Keratinocyte (primary cell): ENCODE measurements at regions not wholly inside any gene's neighbourhood (a gene's known extent, or its start where the extent isn't known, plus 50 kb on each side); places are given as distances from the start of the nearest gene placed in this dataset.

Source experiments
- DNase-seq: peaks from one replicate; pipeline ENCODE4 v3.0.0-alpha.2; 2011; ENCODE audit warnings: low read depth, missing footprints, low spot score
- FAIRE-seq: peaks from 2 replicates; lab custom pipeline; 2011; peaks lifted over from hg19 to GRCh38; lab: Jason Lieb, UNC
- H2AFZ ChIP-seq: 2 replicates; pipeline ENCODE4 v1.6.0; 2012; ENCODE audit warnings: low read length, control low read depth, inconsistent platforms; ENCODE audit not compliant: control insufficient read depth
- H3K27ac ChIP-seq: 2 replicates; pipeline ENCODE4 v1.5.1; 2011; ENCODE audit warnings: low read length; ENCODE audit not compliant: control insufficient read depth, insufficient read depth
- H3K27me3 ChIP-seq: 3 replicates; pipeline ENCODE4 v1.6.0; 2011; ENCODE audit warnings: low read length; ENCODE audit not compliant: control insufficient read depth, insufficient read depth; ENCODE audit errors: extremely low read depth
- H3K36me3 ChIP-seq, 2 experiments: 2 replicates in 1 of 2; 3 replicates in 1 of 2; pipeline ENCODE4 v1.5.1; 2011; ENCODE audit warnings: low read length in 2 of 2, mild to moderate bottlenecking in 1 of 2; ENCODE audit not compliant: control insufficient read depth in 2 of 2, insufficient read depth in 2 of 2; ENCODE audit errors: extremely low read depth in 1 of 2
- H3K4me1 ChIP-seq: 3 replicates; pipeline ENCODE4 v1.5.1; 2011; ENCODE audit warnings: low read length; ENCODE audit not compliant: control insufficient read depth, insufficient read depth; ENCODE audit errors: extremely low read depth
- H3K4me2 ChIP-seq: 3 replicates; pipeline ENCODE4 v1.6.0; 2011; ENCODE audit warnings: low read depth, low read length; ENCODE audit not compliant: control insufficient read depth, insufficient read depth; ENCODE audit errors: extremely low read depth
- H3K4me3 ChIP-seq, 3 experiments: fragments of 200-600 bp in 1 of 3; sonication (generic) in 1 of 3; 2 replicates in 2 of 3; 3 replicates in 1 of 3; pipeline ENCODE4 v1.5.1; 2011 to 2016; ENCODE audit warnings: low read length in 3 of 3, mild to moderate bottlenecking in 3 of 3, control low read depth in 2 of 3, inconsistent platforms in 1 of 3, low read depth in 1 of 3, mixed read lengths in 1 of 3, mixed run types in 1 of 3, moderate library complexity in 1 of 3; ENCODE audit not compliant: control insufficient read depth in 2 of 3, insufficient read depth in 2 of 3; ENCODE audit errors: extremely low read depth in 1 of 3
- H3K79me2 ChIP-seq: 2 replicates; pipeline ENCODE4 v1.6.0; 2012; ENCODE audit warnings: low read length; ENCODE audit not compliant: control insufficient read depth, insufficient read depth
- H3K9ac ChIP-seq: 3 replicates; pipeline ENCODE4 v1.6.0; 2011; ENCODE audit warnings: low read length; ENCODE audit not compliant: control insufficient read depth, insufficient read depth; ENCODE audit errors: extremely low read depth
- H3K9me1 ChIP-seq: 3 replicates; pipeline ENCODE4 v1.6.0; 2011; ENCODE audit warnings: low read length; ENCODE audit not compliant: control insufficient read depth, insufficient read depth; ENCODE audit errors: extremely low read depth
- H3K9me3 ChIP-seq: 2 replicates; pipeline ENCODE4 v1.5.1; 2012; ENCODE audit warnings: low read depth, low read length; ENCODE audit not compliant: control insufficient read depth
- H4K20me1 ChIP-seq: 3 replicates; pipeline ENCODE4 v1.6.0; 2011; ENCODE audit warnings: low read length; ENCODE audit not compliant: control insufficient read depth, insufficient read depth; ENCODE audit errors: extremely low read depth
- EZH2 ChIP-seq: IDR thresholded peaks from one replicate; pipeline ENCODE4 v1.6.1; 2012; ENCODE audit warnings: inconsistent platforms, mild to moderate bottlenecking, low read length, moderate library complexity
- dilution Hi-C: fragments of 300-500 bp; cut with MboI; formaldehyde crosslinking; loops from one replicate; pipeline ENCODE4 v1.7.0; 2020; ENCODE audit warnings: low sequenced_read_pairs; ENCODE audit not compliant: extremely low pct_ligation_motif_present
- TF ChIP-seq, protein P1 (sequence below), 3 experiments: IDR thresholded peaks in 1 of 3; conservative IDR thresholded peaks in 1 of 3; optimal IDR thresholded peaks in 1 of 3; 2 replicates in 2 of 3; 3 replicates in 1 of 3; pipeline versions ENCODE3 to v1.5.1; 2011; ENCODE audit warnings: low read length in 3 of 3, mild to moderate bottlenecking in 3 of 3, moderate library complexity in 2 of 3, control low read depth in 1 of 3, inconsistent platforms in 1 of 3; ENCODE audit not compliant: insufficient read depth in 2 of 3; ENCODE audit errors: extremely low read depth in 1 of 3

DNA sequence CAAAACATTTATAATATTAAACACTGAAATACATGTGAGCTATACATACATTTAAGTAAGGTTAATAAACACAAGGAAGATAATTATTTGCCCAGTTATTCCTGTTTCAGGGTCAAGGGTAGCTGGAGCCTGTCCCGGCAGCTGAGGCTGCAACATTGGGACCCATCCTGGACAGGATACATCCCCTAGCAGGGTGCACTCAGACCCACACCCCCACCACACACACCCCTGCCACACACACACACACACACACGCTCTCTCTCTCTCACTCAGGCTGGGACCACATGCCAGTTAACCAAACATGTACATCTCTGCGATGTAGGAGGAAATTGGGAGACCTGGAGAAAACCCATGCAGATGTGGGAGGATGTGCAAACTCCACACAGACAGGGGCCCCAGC lies 112.6 kb upstream of the TMCC3 start:
- dilution Hi-C loops: no loop called here

DNA sequence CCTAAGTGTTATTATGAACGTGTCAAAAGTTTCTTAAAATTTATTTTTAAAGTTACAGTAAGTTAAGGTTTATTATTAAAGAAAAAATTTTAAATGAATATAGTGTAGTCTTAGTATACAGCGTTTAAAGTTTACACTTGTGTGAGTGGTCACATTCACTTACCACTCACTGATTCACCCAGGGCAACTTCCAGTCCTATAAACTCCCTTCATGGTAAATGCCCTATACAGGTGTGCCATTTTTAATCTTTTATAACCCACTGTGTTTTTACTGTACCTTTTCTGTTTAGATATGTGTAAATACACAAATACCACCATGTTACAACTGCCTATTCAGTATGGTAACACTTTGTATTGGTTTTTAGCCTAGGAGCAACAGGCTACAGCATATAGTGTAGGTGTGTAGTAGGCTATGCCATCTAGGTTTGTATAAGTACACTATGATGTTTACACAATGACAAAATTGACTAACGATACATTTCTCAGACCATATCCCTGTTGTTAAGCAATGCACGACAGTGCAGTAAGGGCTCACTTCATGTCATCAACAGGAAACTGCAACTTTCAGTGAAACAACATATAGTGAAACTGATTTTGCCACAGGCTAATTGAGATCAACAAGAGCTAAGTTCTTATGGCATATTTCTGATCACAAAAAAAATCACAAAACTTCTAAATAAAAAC lies 112.0 kb upstream of the TMCC3 start:
- no peak overlapping the region for H2AFZ ChIP-seq
- H3K4me2 ChIP-seq: no peak overlapping the region
- peak; percentile 84 for FAIRE-seq
- no peaks in the 10 kb centered on the region for H3K36me3 ChIP-seq
- H3K27ac ChIP-seq: peak overlapping the region; percentile 70
- H3K27me3 ChIP-seq: no peaks in the 10 kb centered on the region
- H3K79me2 ChIP-seq: no peaks in the 10 kb centered on the region
- no peak for DNase-seq
- no peak overlapping the region for H3K9ac ChIP-seq
- no peaks in the 10 kb centered on the region for H4K20me1 ChIP-seq
- H3K9me3 ChIP-seq: no peaks in the 10 kb centered on the region
- dilution Hi-C loops: no loop called here
- H3K4me1 ChIP-seq: peaks cover 7% of the 10 kb centered on the region
- peaks cover 2% of the 10 kb centered on the region for H3K9me1 ChIP-seq
- H3K4me3 ChIP-seq: no peak overlapping the region
- TF ChIP-seq, protein P1, sequence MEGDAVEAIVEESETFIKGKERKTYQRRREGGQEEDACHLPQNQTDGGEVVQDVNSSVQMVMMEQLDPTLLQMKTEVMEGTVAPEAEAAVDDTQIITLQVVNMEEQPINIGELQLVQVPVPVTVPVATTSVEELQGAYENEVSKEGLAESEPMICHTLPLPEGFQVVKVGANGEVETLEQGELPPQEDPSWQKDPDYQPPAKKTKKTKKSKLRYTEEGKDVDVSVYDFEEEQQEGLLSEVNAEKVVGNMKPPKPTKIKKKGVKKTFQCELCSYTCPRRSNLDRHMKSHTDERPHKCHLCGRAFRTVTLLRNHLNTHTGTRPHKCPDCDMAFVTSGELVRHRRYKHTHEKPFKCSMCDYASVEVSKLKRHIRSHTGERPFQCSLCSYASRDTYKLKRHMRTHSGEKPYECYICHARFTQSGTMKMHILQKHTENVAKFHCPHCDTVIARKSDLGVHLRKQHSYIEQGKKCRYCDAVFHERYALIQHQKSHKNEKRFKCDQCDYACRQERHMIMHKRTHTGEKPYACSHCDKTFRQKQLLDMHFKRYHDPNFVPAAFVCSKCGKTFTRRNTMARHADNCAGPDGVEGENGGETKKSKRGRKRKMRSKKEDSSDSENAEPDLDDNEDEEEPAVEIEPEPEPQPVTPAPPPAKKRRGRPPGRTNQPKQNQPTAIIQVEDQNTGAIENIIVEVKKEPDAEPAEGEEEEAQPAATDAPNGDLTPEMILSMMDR (optimal IDR thresholded peaks at IDR 0.05 in 1 of 3, IDR thresholded peaks at IDR 0.05 in 1 of 3, conservative IDR thresholded peaks at IDR 0.05 in 1 of 3; ENCODE audit: extremely low read depth in 1 of 3, insufficient read depth in 2 of 3, low read length in 3 of 3): no peak
- TF ChIP-seq EZH2: no peak

More for the DNA sequence above, 112.6 kb upstream of the TMCC3 start:
- Histone ChIP-seq H4K20me1 (no peaks in the 10 kb centered on the region), H3K79me2 (no peaks in the 10 kb centered on the region), H3K36me3 (no peaks in the 10 kb centered on the region), H3K4me1 (peaks cover 7% of the 10 kb centered on the region), H3K9me3 (no peaks in the 10 kb centered on the region), H2AFZ (no peak overlapping the region), H3K4me2 (no peak overlapping the region), H3K27me3 (no peaks in the 10 kb centered on the region), H3K9ac (no peak overlapping the region), H3K27ac (no peak overlapping the region), H3K4me3 (no peak overlapping the region), H3K9me1 (peaks cover 2% of the 10 kb centered on the region)
- no peak for DNase-seq
- no peak for TF ChIP-seq EZH2
- TF ChIP-seq, protein P1 (optimal IDR thresholded peaks at IDR 0.05 in 1 of 3, IDR thresholded peaks at IDR 0.05 in 1 of 3, conservative IDR thresholded peaks at IDR 0.05 in 1 of 3; ENCODE audit: extremely low read depth in 1 of 3, insufficient read depth in 2 of 3, low read length in 3 of 3): no peak
- FAIRE-seq: no peak
